ENCODE measurements at regions not wholly inside any gene's neighbourhood (a gene's known extent, or its start where the extent isn't known, plus 50 kb on each side); places are given as distances from the start of the nearest gene placed in this dataset.

GRCh38 chr13:73911361-73911760, 222.8 kb downstream of the KLF12 start:
- no peak for DNase-seq (ENCODE audit: low spot score)
- Histone ChIP-seq H3K4me1 (ENCODE audit: control insufficient read depth in 1 of 2, low read depth in 2 of 2) (peaks cover 24 to 37% of the 10 kb centered on the region in 2 donors), H3K9me3 (no peaks in the 10 kb centered on the region), H3K27me3 (replicated peaks; ENCODE audit: insufficient read depth) (no peaks in the 10 kb centered on the region), H3K4me3 (no peak overlapping the region), H3K27ac (peak overlapping the region in 1 of 2 donors; percentile 56), H3K36me3 (no peaks in the 10 kb centered on the region)
- no peak for TF ChIP-seq CTCF (IDR thresholded peaks at IDR 0.05)
- ATAC-seq (ENCODE audit: insufficient number of reproducible peaks, low FRiP score, low read depth) = no peak

GRCh38 chr13:73910733-73911132, 223.5 kb downstream of the KLF12 start:
- Histone ChIP-seq H3K27ac (no peak overlapping the region), H3K4me1 (ENCODE audit: control insufficient read depth in 1 of 2, low read depth in 2 of 2) (peaks cover 24 to 37% of the 10 kb centered on the region in 2 donors), H3K4me3 (no peak overlapping the region), H3K27me3 (replicated peaks; ENCODE audit: insufficient read depth) (no peaks in the 10 kb centered on the region), H3K36me3 (no peaks in the 10 kb centered on the region), H3K9me3 (no peaks in the 10 kb centered on the region)
- no peak for TF ChIP-seq CTCF (IDR thresholded peaks at IDR 0.05)
- ATAC-seq (ENCODE audit: insufficient number of reproducible peaks, low FRiP score, low read depth) (no peak), DNase-seq (ENCODE audit: low spot score) (no peak)

- Histone ChIP-seq H3K36me3 (no peaks in the 10 kb centered on the region), H3K27me3 (replicated peaks; ENCODE audit: insufficient read depth) (no peaks in the 10 kb centered on the region), H3K4me3 (no peak overlapping the region), H3K9me3 (no peaks in the 10 kb centered on the region), H3K4me1 (ENCODE audit: control insufficient read depth in 1 of 2, low read depth in 2 of 2) (peaks cover 13 to 22% of the 10 kb centered on the region in 2 donors), H3K27ac (no peak overlapping the region)
- DNase-seq (ENCODE audit: low spot score) = no peak
- no peak for ATAC-seq (ENCODE audit: insufficient number of reproducible peaks, low FRiP score, low read depth)
- TF ChIP-seq CTCF (IDR thresholded peaks at IDR 0.05) = no peak
These were observed 225.4 kb downstream of the KLF12 start for GRCh38 chr13:73908809-73909208.

- DNase-seq (ENCODE audit: low spot score) (no peak), ATAC-seq (ENCODE audit: insufficient number of reproducible peaks, low FRiP score, low read depth) (no peak)
- H3K36me3 ChIP-seq = no peaks in the 10 kb centered on the region
- no peak for TF ChIP-seq CTCF (IDR thresholded peaks at IDR 0.05)
- no peak overlapping the region for H3K4me3 ChIP-seq
- no peaks in the 10 kb centered on the region for H3K27me3 ChIP-seq (replicated peaks; ENCODE audit: insufficient read depth)
- H3K4me1 ChIP-seq (ENCODE audit: control insufficient read depth in 1 of 2, low read depth in 2 of 2) = peaks cover 0 to 9% of the 10 kb centered on the region in 2 donors
- no peak overlapping the region for H3K27ac ChIP-seq
- no peaks in the 10 kb centered on the region for H3K9me3 ChIP-seq
These were observed 229.6 kb downstream of the KLF12 start for GRCh38 chr13:73904625-73905024.

- no peak overlapping the region for H3K4me3 ChIP-seq
These were observed 230.6 kb downstream of the KLF12 start for GRCh38 chr13:73903561-73903960.

More at GRCh38 chr13:73903561-73903960, 230.6 kb downstream of the KLF12 start:
- H3K36me3 ChIP-seq = no peaks in the 10 kb centered on the region
- no peaks in the 10 kb centered on the region for H3K9me3 ChIP-seq
- no peak for ATAC-seq (ENCODE audit: insufficient number of reproducible peaks, low FRiP score, low read depth)
- H3K27ac ChIP-seq = no peak overlapping the region
- no peak for TF ChIP-seq CTCF (IDR thresholded peaks at IDR 0.05)
- H3K4me1 ChIP-seq (ENCODE audit: control insufficient read depth in 1 of 2, low read depth in 2 of 2) = peaks cover 0 to 9% of the 10 kb centered on the region in 2 donors
- H3K27me3 ChIP-seq (replicated peaks; ENCODE audit: insufficient read depth) = no peaks in the 10 kb centered on the region
- no peak for DNase-seq (ENCODE audit: low spot score)
